ENCODE measurements at regions not wholly inside any gene's neighbourhood (a gene's known extent, or its start where the extent isn't known, plus 50 kb on each side); places are given as distances from the start of the nearest gene placed in this dataset.
"Not testable (repeated sequence)": the region's sequence is repeated elsewhere in the genome, so short reads cannot be mapped to it uniquely, and the experiment has no call there.

DNA sequence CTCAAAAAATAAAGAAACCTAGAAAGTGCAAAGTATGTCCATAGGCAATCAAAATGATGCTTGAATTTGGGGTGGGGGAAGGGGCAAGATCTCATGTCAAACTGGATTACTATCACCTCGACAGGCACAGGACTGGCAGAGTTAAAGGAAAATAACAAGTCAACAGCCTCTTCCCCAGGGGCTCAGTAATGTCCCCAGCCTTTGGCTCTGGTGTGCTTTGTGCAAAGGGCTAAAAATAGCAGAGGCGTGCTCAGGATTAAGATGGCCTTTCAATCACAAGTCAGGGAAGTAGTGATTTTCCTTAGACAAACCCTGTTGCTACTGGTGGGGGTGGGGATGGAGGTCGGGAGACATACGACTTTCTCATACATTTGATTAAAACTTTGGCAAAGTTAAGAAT lies 63.5 kb upstream of the OLIG2 start:
- Histone ChIP-seq H3K9me3 (ENCODE audit: control insufficient read depth in 1 of 2, low read length in 2 of 2) (peaks cover 0 to 3% of the 10 kb centered on the region in 2 donors), H3K36me3 (ENCODE audit: control insufficient read depth in 1 of 2, insufficient read depth in 2 of 2, low read length in 2 of 2) (no peaks in the 10 kb centered on the region), H3K27ac (ENCODE audit: low read length) (no peak overlapping the region), H3K4me3 (ENCODE audit: low read depth in 1 of 2, low read length in 2 of 2) (no peak overlapping the region), H3K4me1 (ENCODE audit: control insufficient read depth in 1 of 2, insufficient read depth in 2 of 2, low read length in 2 of 2) (no peaks in the 10 kb centered on the region), H3K27me3 (ENCODE audit: low read depth, low read length) (peaks cover 18% of the 10 kb centered on the region)

DNA sequence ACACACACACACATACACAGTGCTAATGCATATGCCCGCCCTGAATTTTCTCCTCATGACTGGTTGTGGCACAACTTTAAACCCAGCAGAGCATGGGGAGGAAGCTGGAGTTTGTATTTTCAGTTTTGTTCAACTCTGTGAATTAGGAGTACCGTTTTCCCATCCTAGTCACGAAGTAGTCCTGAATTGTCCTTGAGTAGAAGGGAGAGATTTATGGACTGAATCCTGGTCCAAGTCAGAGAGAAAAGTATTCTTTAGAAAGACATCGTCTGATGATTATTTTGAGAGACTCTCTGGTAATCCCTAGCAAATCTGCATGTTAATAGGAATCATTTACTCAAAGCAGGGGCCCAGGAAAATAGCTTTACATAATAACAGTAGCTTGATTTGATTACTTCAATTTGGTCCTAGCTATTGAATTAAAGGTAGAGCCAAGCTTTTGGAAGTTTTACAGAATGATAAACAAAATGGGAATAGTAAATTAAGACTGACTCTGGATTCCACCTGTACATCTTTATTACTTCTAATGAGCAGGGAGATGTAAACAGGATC lies 60.5 kb upstream of the OLIG2 start:
- no peaks in the 10 kb centered on the region for H3K4me1 ChIP-seq (ENCODE audit: control insufficient read depth in 1 of 2, insufficient read depth in 2 of 2, low read length in 2 of 2)
- H3K36me3 ChIP-seq (ENCODE audit: control insufficient read depth in 1 of 2, insufficient read depth in 2 of 2, low read length in 2 of 2), result no peaks in the 10 kb centered on the region
- H3K27me3 ChIP-seq (ENCODE audit: low read depth, low read length), result peaks cover 8% of the 10 kb centered on the region
- peaks cover 0 to 3% of the 10 kb centered on the region in 2 donors for H3K9me3 ChIP-seq (ENCODE audit: control insufficient read depth in 1 of 2, low read length in 2 of 2)
- H3K4me3 ChIP-seq (ENCODE audit: low read depth in 1 of 2, low read length in 2 of 2), result no peak overlapping the region
- H3K27ac ChIP-seq (ENCODE audit: low read length), result no peak overlapping the region

- H3K36me3 ChIP-seq (ENCODE audit: control insufficient read depth in 1 of 2, insufficient read depth in 2 of 2, low read length in 2 of 2), result no peaks in the 10 kb centered on the region
- H3K4me3 ChIP-seq (ENCODE audit: low read depth in 1 of 2, low read length in 2 of 2), result no peak overlapping the region
- peaks cover 0 to 3% of the 10 kb centered on the region in 2 donors for H3K9me3 ChIP-seq (ENCODE audit: control insufficient read depth in 1 of 2, low read length in 2 of 2)
- peaks cover 6% of the 10 kb centered on the region for H3K27me3 ChIP-seq (ENCODE audit: low read depth, low read length)
- no peak overlapping the region for H3K27ac ChIP-seq (ENCODE audit: low read length)
- no peaks in the 10 kb centered on the region for H3K4me1 ChIP-seq (ENCODE audit: control insufficient read depth in 1 of 2, insufficient read depth in 2 of 2, low read length in 2 of 2)
Measured at GRCh38 chr21:32966120-32966519, 59.6 kb upstream of the OLIG2 start.

- H3K36me3 ChIP-seq (ENCODE audit: control insufficient read depth in 1 of 2, insufficient read depth in 2 of 2, low read length in 2 of 2); H3K4me3 ChIP-seq (ENCODE audit: low read depth in 1 of 2, low read length in 2 of 2); H3K9me3 ChIP-seq (ENCODE audit: control insufficient read depth in 1 of 2, low read length in 2 of 2); H3K4me1 ChIP-seq (ENCODE audit: control insufficient read depth in 1 of 2, insufficient read depth in 2 of 2, low read length in 2 of 2); H3K27ac ChIP-seq (ENCODE audit: low read length); H3K27me3 ChIP-seq (ENCODE audit: low read depth, low read length): not testable (repeated sequence)
Measured at GRCh38 chr21:32968103-32968502, 57.6 kb upstream of the OLIG2 start.

DNA sequence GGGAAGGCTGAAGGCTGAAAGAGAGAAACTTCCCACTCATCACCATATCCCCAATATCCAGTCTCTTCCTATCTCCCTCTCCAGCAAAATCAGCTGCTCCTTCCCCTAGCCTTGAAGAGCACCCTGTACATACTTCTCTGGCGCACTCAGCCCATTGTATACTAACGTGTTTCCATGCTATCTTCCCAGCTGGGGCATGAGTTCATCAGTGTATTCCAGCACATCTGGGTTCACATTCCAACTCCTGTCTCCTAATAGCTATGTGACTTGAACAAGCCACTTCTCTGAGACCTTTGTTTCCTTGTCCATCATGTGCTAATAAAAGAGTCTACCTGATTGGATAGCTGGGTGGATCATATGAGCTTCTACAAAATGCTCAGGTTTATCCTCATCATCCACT lies 51.1 kb upstream of the OLIG2 start:
- Histone ChIP-seq H3K27me3 (ENCODE audit: low read depth, low read length) (no peaks in the 10 kb centered on the region), H3K4me3 (ENCODE audit: low read depth in 1 of 2, low read length in 2 of 2) (no peak overlapping the region), H3K4me1 (ENCODE audit: control insufficient read depth in 1 of 2, insufficient read depth in 2 of 2, low read length in 2 of 2) (peaks cover 0 to 3% of the 10 kb centered on the region in 2 donors), H3K27ac (ENCODE audit: low read length) (no peak overlapping the region), H3K36me3 (ENCODE audit: control insufficient read depth in 1 of 2, insufficient read depth in 2 of 2, low read length in 2 of 2) (no peaks in the 10 kb centered on the region), H3K9me3 (ENCODE audit: control insufficient read depth in 1 of 2, low read length in 2 of 2) (no peaks in the 10 kb centered on the region)

DNA sequence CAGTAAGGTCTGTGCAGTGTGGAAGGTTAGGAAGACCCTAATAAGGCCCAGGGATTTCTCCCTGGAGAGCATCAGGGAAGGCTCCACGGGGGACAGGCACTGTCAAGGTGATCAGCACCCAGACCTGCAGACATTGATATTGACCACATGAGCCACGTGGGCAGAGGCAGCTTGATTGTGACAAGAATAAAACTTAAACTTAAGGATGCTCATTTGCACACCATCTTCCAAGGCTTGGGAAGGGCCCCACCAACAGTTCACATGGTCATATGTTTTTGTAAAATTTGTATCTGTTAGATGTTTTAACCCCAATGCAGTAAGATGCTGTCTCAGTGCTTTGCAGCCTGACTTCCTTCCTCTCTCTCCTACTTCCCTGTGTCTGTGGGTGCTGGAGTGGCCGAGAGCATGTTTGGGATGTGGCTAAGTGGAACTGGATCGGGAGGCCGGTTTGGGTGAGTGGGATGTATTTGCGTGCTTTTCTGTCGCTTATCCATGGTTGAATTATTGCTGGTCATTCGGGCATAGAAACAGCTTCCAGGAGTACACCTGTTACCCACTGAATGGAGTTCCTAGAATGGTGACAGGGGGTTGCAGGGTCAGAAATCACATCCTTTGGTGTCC lies 49.8 kb upstream of the OLIG2 start:
- Histone ChIP-seq H3K4me3 (ENCODE audit: low read depth in 1 of 2, low read length in 2 of 2) (no peak overlapping the region), H3K9me3 (ENCODE audit: control insufficient read depth in 1 of 2, low read length in 2 of 2) (no peaks in the 10 kb centered on the region), H3K27ac (ENCODE audit: low read length) (no peak overlapping the region), H3K27me3 (ENCODE audit: low read depth, low read length) (no peaks in the 10 kb centered on the region), H3K36me3 (ENCODE audit: control insufficient read depth in 1 of 2, insufficient read depth in 2 of 2, low read length in 2 of 2) (no peaks in the 10 kb centered on the region), H3K4me1 (ENCODE audit: control insufficient read depth in 1 of 2, insufficient read depth in 2 of 2, low read length in 2 of 2) (peaks cover 0 to 3% of the 10 kb centered on the region in 2 donors)
